Endodermal cell (in vitro differentiated cells): ENCODE measurements at regions not wholly inside any gene's neighbourhood (a gene's known extent, or its start where the extent isn't known, plus 50 kb on each side); places are given as distances from the start of the nearest gene placed in this dataset.

Experiments
- DNase-seq: peaks from one replicate; pipeline ENCODE4 v3.0.0-alpha.2; 2017
- H3K27ac ChIP-seq: 2 replicates; pipeline ENCODE4 v1.5.1; 2013; ENCODE audit warnings: mild to moderate bottlenecking, low read depth, low read length, moderate library complexity
- H3K27me3 ChIP-seq: 2 replicates; pipeline ENCODE4 v1.6.1; 2013; ENCODE audit warnings: mild to moderate bottlenecking, low read length, moderate library complexity; ENCODE audit not compliant: insufficient read depth, control insufficient read depth, poor library complexity, severe bottlenecking
- H3K36me3 ChIP-seq: 2 replicates; pipeline ENCODE4 v1.7.0; 2013; ENCODE audit warnings: mild to moderate bottlenecking, low read length, moderate library complexity; ENCODE audit not compliant: control insufficient read depth, insufficient read depth
- H3K4me1 ChIP-seq: one replicate; pipeline ENCODE4 v1.7.0; 2013; ENCODE audit warnings: low read length; ENCODE audit not compliant: control insufficient read depth, insufficient read depth
- H3K4me3 ChIP-seq: 2 replicates; pipeline ENCODE4 v1.5.1; 2013; ENCODE audit warnings: mild to moderate bottlenecking, low read length, moderate library complexity
- H3K9ac ChIP-seq: 2 replicates; pipeline ENCODE4 v1.6.1; 2013; ENCODE audit warnings: mild to moderate bottlenecking, low read length, moderate library complexity; ENCODE audit not compliant: poor library complexity, severe bottlenecking; ENCODE audit errors: extremely low read depth
- H3K9me3 ChIP-seq: 2 replicates; pipeline ENCODE4 v1.6.1; 2013; ENCODE audit warnings: mild to moderate bottlenecking, low read length, moderate library complexity; ENCODE audit not compliant: control insufficient read depth
- H3K27ac Mint-ChIP-seq: 2 replicates; pipeline ENCODE4 v1.8.0; 2020; ENCODE audit warnings: mixed read lengths
- H3K27me3 Mint-ChIP-seq: 2 replicates; pipeline ENCODE4 v1.8.0; 2021; ENCODE audit warnings: mild to moderate bottlenecking, mixed read lengths; ENCODE audit not compliant: insufficient read depth
- H3K36me3 Mint-ChIP-seq: 2 replicates; pipeline ENCODE4 v1.8.0; 2020; ENCODE audit warnings: low read depth, mixed read lengths
- H3K4me1 Mint-ChIP-seq: 2 replicates; pipeline ENCODE4 v1.8.0; 2020; ENCODE audit warnings: mixed read lengths
- H3K4me3 Mint-ChIP-seq: 2 replicates; pipeline ENCODE4 v1.8.0; 2020; ENCODE audit warnings: mild to moderate bottlenecking, moderate library complexity, mixed read lengths
- H3K9me3 Mint-ChIP-seq: 2 replicates; pipeline ENCODE4 v1.8.0; 2020; ENCODE audit warnings: mild to moderate bottlenecking, mixed read lengths
- CTCF ChIP-seq: fragments of 200-600 bp; sonication (generic); conservative IDR thresholded peaks from 2 replicates; pipeline ENCODE4 v1.5.0; 2021; ENCODE audit warnings: antibody characterized with exemption, mild to moderate bottlenecking
- WGBS, 2 experiments: methylation state at CpG; one replicate each; pipeline versions ENCODE4 v1.1.5 to v1.1.7; 2013; ENCODE audit warnings: missing lambda C conversion rate in 2 of 2, mixed read lengths in 1 of 2; ENCODE audit not compliant: insufficient coverage in 1 of 2, insufficient read length in 1 of 2; 5-methylcytosine and 5-hydroxymethylcytosine counted together

- Mint-ChIP-seq H3K4me3 (no peak overlapping the region), H3K9me3 (no peaks in the 10 kb centered on the region), H3K27me3 (no peaks in the 10 kb centered on the region), H3K36me3 (no peaks in the 10 kb centered on the region), H3K4me1 (no peaks in the 10 kb centered on the region), H3K27ac (no peak overlapping the region)
- no peak for TF ChIP-seq CTCF
- Histone ChIP-seq H3K27ac (no peak overlapping the region), H3K36me3 (no peaks in the 10 kb centered on the region), H3K4me1 (no peaks in the 10 kb centered on the region), H3K9me3 (no peaks in the 10 kb centered on the region), H3K27me3 (no peaks in the 10 kb centered on the region), H3K4me3 (no peak overlapping the region), H3K9ac (no peak overlapping the region)
- 83% methylated on average over 1 of the region's 1 CpG; no CpG with 5 or more reads in 1 of the 2 experiments for WGBS, 2 experiments
- DNase-seq, result no peak
Observed at GRCh38 chr2:210873631-210874030, 317.2 kb downstream of the CPS1 start.

GRCh38 chr2:210884227-210884626, 327.8 kb downstream of the CPS1 start:
- Histone ChIP-seq H3K27ac (no peak overlapping the region), H3K9me3 (no peaks in the 10 kb centered on the region), H3K36me3 (no peaks in the 10 kb centered on the region), H3K9ac (no peak overlapping the region), H3K4me1 (no peaks in the 10 kb centered on the region), H3K4me3 (no peak overlapping the region), H3K27me3 (no peaks in the 10 kb centered on the region)
- no peaks in the 10 kb centered on the region for H3K36me3 Mint-ChIP-seq
- H3K4me1 Mint-ChIP-seq, result no peaks in the 10 kb centered on the region
- 89 to 94% methylated on average over 1 of the region's 1 CpG for WGBS, 2 experiments
- no peaks in the 10 kb centered on the region for H3K27me3 Mint-ChIP-seq
- H3K27ac Mint-ChIP-seq, result no peak overlapping the region
- no peak for TF ChIP-seq CTCF
- H3K9me3 Mint-ChIP-seq, result peaks cover 5% of the 10 kb centered on the region
- no peak overlapping the region for H3K4me3 Mint-ChIP-seq
- no peak for DNase-seq

- H3K9me3 Mint-ChIP-seq, result peaks cover 6% of the 10 kb centered on the region
- no peaks in the 10 kb centered on the region for H3K27me3 Mint-ChIP-seq
- no peak overlapping the region for H3K4me3 Mint-ChIP-seq
Observed at GRCh38 chr2:210888035-210888434, 331.6 kb downstream of the CPS1 start.

More at GRCh38 chr2:210888035-210888434, 331.6 kb downstream of the CPS1 start:
- Histone ChIP-seq H3K4me1 (no peaks in the 10 kb centered on the region), H3K27ac (no peak overlapping the region), H3K36me3 (no peaks in the 10 kb centered on the region), H3K9ac (no peak overlapping the region), H3K4me3 (no peak overlapping the region), H3K9me3 (no peaks in the 10 kb centered on the region), H3K27me3 (no peaks in the 10 kb centered on the region)
- DNase-seq, result no peak
- no peak for TF ChIP-seq CTCF
- H3K4me1 Mint-ChIP-seq, result no peaks in the 10 kb centered on the region
- H3K27ac Mint-ChIP-seq, result no peak overlapping the region
- whole genome bisulfite sequencing, 2 experiments, result 93 to 100% methylated on average over 2 to 6 of the region's 6 CpGs
- H3K36me3 Mint-ChIP-seq, result no peaks in the 10 kb centered on the region
